Fibroblast of the aortic adventitia (primary cell): ENCODE measurements at regions not wholly inside any gene's neighbourhood (a gene's known extent, or its start where the extent isn't known, plus 50 kb on each side); places are given as distances from the start of the nearest gene placed in this dataset.

Experiments
- DNase-seq: peaks from one replicate; pipeline ENCODE4 v3.0.0-alpha.2; 2010; ENCODE audit warnings: low read depth
- H3K4me3 ChIP-seq: 2 replicates; pipeline ENCODE4 v1.5.1; 2011; ENCODE audit warnings: low read depth, mild to moderate bottlenecking, control low read depth, low read length, moderate library complexity
- CTCF ChIP-seq: IDR thresholded peaks from 2 replicates; pipeline ENCODE4 v1.5.1; 2011; ENCODE audit warnings: mild to moderate bottlenecking, low read length, control low read depth, inconsistent platforms; ENCODE audit not compliant: insufficient read depth

GRCh38 chr4:45550766-45551366 lies 573.0 kb downstream of the GABRG1 start:
- H3K4me3 ChIP-seq: no peak overlapping the region
- no peak for DNase-seq
- no peak for TF ChIP-seq CTCF

GRCh38 chr4:45539142-45539814 lies 584.6 kb downstream of the GABRG1 start:
- no peak for TF ChIP-seq CTCF
- H3K4me3 ChIP-seq: no peak overlapping the region
- no peak for DNase-seq

- DNase-seq: no peak
- no peak overlapping the region for H3K4me3 ChIP-seq
- no peak for TF ChIP-seq CTCF
Measured at GRCh38 chr4:45530498-45530897, 593.4 kb downstream of the GABRG1 start.

- H3K4me3 ChIP-seq: no peak overlapping the region
- no peak for DNase-seq
- TF ChIP-seq CTCF: no peak
Measured at GRCh38 chr4:45527160-45527559, 596.7 kb downstream of the GABRG1 start.

- no peak for TF ChIP-seq CTCF
- DNase-seq: no peak
- no peak overlapping the region for H3K4me3 ChIP-seq
Measured at GRCh38 chr4:45518832-45519231, 605.0 kb downstream of the GABRG1 start.

- TF ChIP-seq CTCF: no peak
- DNase-seq: no peak
- H3K4me3 ChIP-seq: no peak overlapping the region
Measured at GRCh38 chr4:45502471-45502870, 621.4 kb downstream of the GABRG1 start.
